ENCODE measurements at regions not wholly inside any gene's neighbourhood (a gene's known extent, or its start where the extent isn't known, plus 50 kb on each side); places are given as distances from the start of the nearest gene placed in this dataset.

- Histone ChIP-seq H3K27ac (ENCODE audit: low read depth, low read length) (no peak overlapping the region), H3K27me3 (ENCODE audit: control insufficient read depth in 3 of 3, insufficient read depth in 3 of 3, low read length in 3 of 3) (no peaks in the 10 kb centered on the region), H3K4me3 (ENCODE audit: low read length in 3 of 3) (no peak overlapping the region), H3K9ac (ENCODE audit: low read depth in 1 of 3, low read length in 3 of 3) (no peak overlapping the region), H3K4me1 (ENCODE audit: control insufficient read depth in 3 of 3, insufficient read depth in 3 of 3, low read length in 3 of 3) (peaks cover 0 to 10% (median 6%) of the 10 kb centered on the region in 3 donors), H3K9me3 (ENCODE audit: control insufficient read depth in 3 of 3, low read length in 3 of 3) (no peaks in the 10 kb centered on the region), H3K36me3 (ENCODE audit: control insufficient read depth in 3 of 3, insufficient read depth in 3 of 3, low read length in 3 of 3) (no peaks in the 10 kb centered on the region)
These were observed 64.1 kb upstream of the EGLN3 start for GRCh38 chr14:34014936-34015335.

DNA sequence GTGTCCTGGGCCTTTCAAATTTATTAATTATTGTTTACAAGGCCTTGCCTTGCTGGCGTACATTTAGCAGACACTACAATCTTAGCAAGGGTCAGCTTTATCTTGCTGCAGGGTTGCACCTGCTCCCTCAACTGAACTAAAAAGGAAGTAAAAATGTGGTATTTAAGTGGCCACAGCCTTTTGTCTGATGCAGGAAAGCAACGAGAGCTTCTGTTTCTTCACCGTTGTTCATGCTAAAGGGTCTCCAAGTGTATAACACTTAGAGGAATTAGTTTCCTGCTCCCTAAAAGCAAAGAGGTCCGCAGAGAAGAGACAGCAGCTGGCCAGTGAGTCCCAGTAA lies 62.8 kb upstream of the EGLN3 start:
- Histone ChIP-seq H3K9ac (ENCODE audit: low read depth in 1 of 3, low read length in 3 of 3) (no peak overlapping the region), H3K4me3 (ENCODE audit: low read length in 3 of 3) (no peak overlapping the region), H3K4me1 (ENCODE audit: control insufficient read depth in 3 of 3, insufficient read depth in 3 of 3, low read length in 3 of 3) (peaks cover 0 to 7% (median 0%) of the 10 kb centered on the region in 3 donors), H3K9me3 (ENCODE audit: control insufficient read depth in 3 of 3, low read length in 3 of 3) (no peaks in the 10 kb centered on the region), H3K36me3 (ENCODE audit: control insufficient read depth in 3 of 3, insufficient read depth in 3 of 3, low read length in 3 of 3) (no peaks in the 10 kb centered on the region), H3K27ac (ENCODE audit: low read depth, low read length) (no peak overlapping the region), H3K27me3 (ENCODE audit: control insufficient read depth in 3 of 3, insufficient read depth in 3 of 3, low read length in 3 of 3) (no peaks in the 10 kb centered on the region)

DNA sequence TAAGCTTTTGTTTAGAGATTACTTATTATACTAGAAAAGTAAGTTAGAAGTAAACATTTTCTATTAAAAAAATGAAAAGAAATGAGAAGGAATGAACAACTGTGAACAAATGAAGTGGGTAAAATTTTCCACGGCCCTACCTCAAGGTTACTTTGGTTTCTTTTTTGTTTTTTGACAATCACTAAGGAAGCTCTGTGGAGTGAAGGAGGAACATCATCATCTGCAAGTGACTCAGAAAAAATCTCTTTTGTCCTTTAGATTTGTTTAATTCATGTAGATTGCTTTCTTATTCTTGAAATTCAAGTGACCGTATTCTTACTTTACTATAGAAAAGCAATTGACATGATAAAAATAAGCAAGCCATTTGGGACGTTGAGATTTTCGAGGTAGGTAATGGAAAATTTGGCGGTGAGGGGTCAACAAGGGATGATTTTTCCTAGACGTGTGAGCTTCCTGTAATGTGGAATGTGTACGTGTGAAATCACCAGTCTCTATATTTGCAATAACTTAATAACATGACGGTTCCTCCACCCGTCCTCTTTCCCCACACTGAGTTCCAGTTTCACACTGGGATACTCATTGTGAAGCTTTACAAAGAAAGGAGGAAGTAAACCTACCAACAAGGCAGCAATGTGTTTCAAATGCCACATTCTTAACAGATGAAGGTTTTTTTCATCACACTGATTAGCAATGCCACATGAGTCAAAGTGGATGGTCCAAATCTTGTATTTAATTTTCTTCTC lies 62.3 kb upstream of the EGLN3 start:
- peaks cover 0 to 2% (median 0%) of the 10 kb centered on the region in 3 donors for H3K4me1 ChIP-seq (ENCODE audit: control insufficient read depth in 3 of 3, insufficient read depth in 3 of 3, low read length in 3 of 3)
- H3K36me3 ChIP-seq (ENCODE audit: control insufficient read depth in 3 of 3, insufficient read depth in 3 of 3, low read length in 3 of 3) = no peaks in the 10 kb centered on the region
- H3K27me3 ChIP-seq (ENCODE audit: control insufficient read depth in 3 of 3, insufficient read depth in 3 of 3, low read length in 3 of 3) = no peaks in the 10 kb centered on the region
- H3K9ac ChIP-seq (ENCODE audit: low read depth in 1 of 3, low read length in 3 of 3) = no peak overlapping the region
- H3K4me3 ChIP-seq (ENCODE audit: low read length in 3 of 3) = no peak overlapping the region
- H3K27ac ChIP-seq (ENCODE audit: low read depth, low read length) = no peak overlapping the region
- H3K9me3 ChIP-seq (ENCODE audit: control insufficient read depth in 3 of 3, low read length in 3 of 3) = no peaks in the 10 kb centered on the region

GRCh38 chr14:34012369-34012768 lies 61.5 kb upstream of the EGLN3 start:
- no peaks in the 10 kb centered on the region for H3K4me1 ChIP-seq (ENCODE audit: control insufficient read depth in 3 of 3, insufficient read depth in 3 of 3, low read length in 3 of 3)
- H3K27me3 ChIP-seq (ENCODE audit: control insufficient read depth in 3 of 3, insufficient read depth in 3 of 3, low read length in 3 of 3) = no peaks in the 10 kb centered on the region
- H3K27ac ChIP-seq (ENCODE audit: low read depth, low read length) = no peak overlapping the region
- H3K4me3 ChIP-seq (ENCODE audit: low read length in 3 of 3) = no peak overlapping the region
- no peaks in the 10 kb centered on the region for H3K9me3 ChIP-seq (ENCODE audit: control insufficient read depth in 3 of 3, low read length in 3 of 3)
- H3K9ac ChIP-seq (ENCODE audit: low read depth in 1 of 3, low read length in 3 of 3) = no peak overlapping the region
- H3K36me3 ChIP-seq (ENCODE audit: control insufficient read depth in 3 of 3, insufficient read depth in 3 of 3, low read length in 3 of 3) = no peaks in the 10 kb centered on the region

- Histone ChIP-seq H3K27ac (ENCODE audit: low read depth, low read length) (no peak overlapping the region), H3K36me3 (ENCODE audit: control insufficient read depth in 3 of 3, insufficient read depth in 3 of 3, low read length in 3 of 3) (no peaks in the 10 kb centered on the region), H3K9ac (ENCODE audit: low read depth in 1 of 3, low read length in 3 of 3) (no peak overlapping the region), H3K4me3 (ENCODE audit: low read length in 3 of 3) (no peak overlapping the region), H3K4me1 (ENCODE audit: control insufficient read depth in 3 of 3, insufficient read depth in 3 of 3, low read length in 3 of 3) (no peaks in the 10 kb centered on the region), H3K9me3 (ENCODE audit: control insufficient read depth in 3 of 3, low read length in 3 of 3) (no peaks in the 10 kb centered on the region), H3K27me3 (ENCODE audit: control insufficient read depth in 3 of 3, insufficient read depth in 3 of 3, low read length in 3 of 3) (no peaks in the 10 kb centered on the region)
These were observed 59.1 kb upstream of the EGLN3 start for GRCh38 chr14:34009956-34010355.

DNA sequence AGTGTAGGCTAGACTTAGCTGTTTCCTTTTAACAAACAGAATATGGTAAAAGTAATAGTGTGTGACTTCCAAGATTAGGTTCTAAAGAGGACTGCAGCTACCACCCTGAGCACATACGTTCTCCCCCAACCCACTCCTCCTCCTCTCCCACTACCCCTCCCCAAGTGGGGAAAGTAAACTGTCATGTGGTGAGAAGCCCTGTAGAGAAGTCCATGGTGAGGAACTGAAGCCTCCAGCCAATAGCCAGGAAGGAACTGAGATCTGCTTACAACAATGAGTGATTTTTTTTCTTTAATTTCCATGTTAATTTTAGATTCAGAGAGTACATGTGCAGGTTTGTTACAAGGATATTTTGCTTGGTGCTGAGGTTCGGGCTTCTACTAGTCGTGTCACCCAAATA lies 57.0 kb upstream of the EGLN3 start:
- H3K9me3 ChIP-seq (ENCODE audit: control insufficient read depth in 3 of 3, low read length in 3 of 3) = no peaks in the 10 kb centered on the region
- H3K36me3 ChIP-seq (ENCODE audit: control insufficient read depth in 3 of 3, insufficient read depth in 3 of 3, low read length in 3 of 3) = no peaks in the 10 kb centered on the region
- H3K4me1 ChIP-seq (ENCODE audit: control insufficient read depth in 3 of 3, insufficient read depth in 3 of 3, low read length in 3 of 3) = peaks cover 0 to 4% (median 0%) of the 10 kb centered on the region in 3 donors
- no peak overlapping the region for H3K27ac ChIP-seq (ENCODE audit: low read depth, low read length)
- no peaks in the 10 kb centered on the region for H3K27me3 ChIP-seq (ENCODE audit: control insufficient read depth in 3 of 3, insufficient read depth in 3 of 3, low read length in 3 of 3)
- no peak overlapping the region for H3K4me3 ChIP-seq (ENCODE audit: low read length in 3 of 3)
- H3K9ac ChIP-seq (ENCODE audit: low read depth in 1 of 3, low read length in 3 of 3) = no peak overlapping the region

DNA sequence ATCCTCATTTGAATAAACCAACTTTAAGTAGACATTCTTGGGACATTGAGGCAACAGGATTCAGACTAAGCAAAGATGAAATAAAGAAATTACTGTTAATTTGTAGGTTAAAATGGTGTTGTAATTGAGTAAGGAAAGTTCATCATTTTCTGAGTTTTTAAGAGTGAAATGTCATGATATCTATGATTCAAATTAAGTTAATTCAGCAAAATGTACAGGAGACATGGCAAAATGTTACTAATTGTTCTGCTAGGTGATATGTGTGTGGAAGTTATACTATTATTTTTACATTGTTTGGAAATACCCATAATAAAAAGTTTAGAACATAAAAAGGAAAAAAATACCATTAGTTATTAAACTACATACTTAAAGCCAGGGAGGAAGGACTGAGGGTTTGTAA lies 55.0 kb upstream of the EGLN3 start:
- Histone ChIP-seq H3K4me3 (ENCODE audit: low read length in 3 of 3) (no peak overlapping the region), H3K27ac (ENCODE audit: low read depth, low read length) (no peak overlapping the region), H3K9ac (ENCODE audit: low read depth in 1 of 3, low read length in 3 of 3) (no peak overlapping the region), H3K36me3 (ENCODE audit: control insufficient read depth in 3 of 3, insufficient read depth in 3 of 3, low read length in 3 of 3) (no peaks in the 10 kb centered on the region), H3K27me3 (ENCODE audit: control insufficient read depth in 3 of 3, insufficient read depth in 3 of 3, low read length in 3 of 3) (no peaks in the 10 kb centered on the region), H3K9me3 (ENCODE audit: control insufficient read depth in 3 of 3, low read length in 3 of 3) (no peaks in the 10 kb centered on the region), H3K4me1 (ENCODE audit: control insufficient read depth in 3 of 3, insufficient read depth in 3 of 3, low read length in 3 of 3) (peaks cover 0 to 4% (median 0%) of the 10 kb centered on the region in 3 donors)

- H3K36me3 ChIP-seq (ENCODE audit: control insufficient read depth in 3 of 3, insufficient read depth in 3 of 3, low read length in 3 of 3) = no peaks in the 10 kb centered on the region
- H3K9ac ChIP-seq (ENCODE audit: low read depth in 1 of 3, low read length in 3 of 3) = no peak overlapping the region
- H3K4me1 ChIP-seq (ENCODE audit: control insufficient read depth in 3 of 3, insufficient read depth in 3 of 3, low read length in 3 of 3) = peaks cover 0 to 4% (median 0%) of the 10 kb centered on the region in 3 donors
- H3K4me3 ChIP-seq (ENCODE audit: low read length in 3 of 3) = no peak overlapping the region
- no peaks in the 10 kb centered on the region for H3K9me3 ChIP-seq (ENCODE audit: control insufficient read depth in 3 of 3, low read length in 3 of 3)
- no peak overlapping the region for H3K27ac ChIP-seq (ENCODE audit: low read depth, low read length)
- no peaks in the 10 kb centered on the region for H3K27me3 ChIP-seq (ENCODE audit: control insufficient read depth in 3 of 3, insufficient read depth in 3 of 3, low read length in 3 of 3)
These were observed 54.0 kb upstream of the EGLN3 start for GRCh38 chr14:34004881-34005280.

DNA sequence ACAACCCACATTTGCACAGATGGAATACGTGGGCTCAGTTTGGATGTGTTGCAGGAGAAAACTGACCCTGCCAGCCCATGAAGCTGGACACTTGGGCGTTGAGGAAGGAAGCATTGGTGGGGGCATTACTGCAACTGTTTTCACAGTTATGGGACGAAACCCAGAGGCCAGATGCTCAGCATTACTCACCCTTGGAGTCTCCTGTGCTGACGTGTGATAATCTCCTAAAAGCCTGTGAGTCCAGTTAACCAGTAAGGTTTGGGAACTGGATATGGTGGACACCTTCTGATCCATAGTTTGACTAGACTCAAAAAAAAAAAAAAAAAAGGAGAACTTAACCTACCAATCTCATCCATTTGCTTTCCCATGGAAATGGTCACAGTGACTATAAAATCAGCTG lies 52.8 kb upstream of the EGLN3 start:
- H3K9ac ChIP-seq (ENCODE audit: low read depth in 1 of 3, low read length in 3 of 3) = no peak overlapping the region
- no peak overlapping the region for H3K27ac ChIP-seq (ENCODE audit: low read depth, low read length)
- H3K9me3 ChIP-seq (ENCODE audit: control insufficient read depth in 3 of 3, low read length in 3 of 3) = no peaks in the 10 kb centered on the region
- no peaks in the 10 kb centered on the region for H3K36me3 ChIP-seq (ENCODE audit: control insufficient read depth in 3 of 3, insufficient read depth in 3 of 3, low read length in 3 of 3)
- H3K4me3 ChIP-seq (ENCODE audit: low read length in 3 of 3) = no peak overlapping the region
- H3K4me1 ChIP-seq (ENCODE audit: control insufficient read depth in 3 of 3, insufficient read depth in 3 of 3, low read length in 3 of 3) = peaks cover 0 to 4% (median 0%) of the 10 kb centered on the region in 3 donors
- H3K27me3 ChIP-seq (ENCODE audit: control insufficient read depth in 3 of 3, insufficient read depth in 3 of 3, low read length in 3 of 3) = no peaks in the 10 kb centered on the region

DNA sequence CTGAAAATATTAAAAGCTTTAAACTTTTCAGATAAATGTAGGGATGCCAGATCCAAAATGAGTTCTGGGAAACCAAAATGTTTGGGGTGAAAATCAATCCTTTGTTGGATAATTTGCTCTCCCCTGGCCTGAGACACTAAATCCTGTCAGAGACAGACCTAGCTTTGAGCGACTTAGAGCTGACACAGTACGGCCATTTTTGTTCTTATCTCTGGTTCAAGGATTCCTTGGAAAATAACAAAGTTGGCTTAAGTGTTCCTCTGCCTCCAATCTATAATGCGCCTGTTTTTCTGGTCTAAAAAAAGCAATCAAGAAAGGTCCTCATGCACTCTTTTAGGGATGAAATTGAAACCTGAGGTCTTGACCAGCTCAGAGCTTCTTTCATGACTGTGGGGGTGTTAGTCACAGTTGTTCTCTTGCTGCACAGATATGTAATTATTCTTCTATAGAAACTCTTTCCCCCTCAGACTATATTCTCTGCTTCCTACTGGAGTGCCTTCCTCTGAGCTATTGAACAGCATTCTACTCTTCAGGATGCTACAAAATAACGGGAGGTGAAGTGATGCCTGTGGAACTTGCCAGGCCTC lies 52.3 kb upstream of the EGLN3 start:
- Histone ChIP-seq H3K9ac (ENCODE audit: low read depth in 1 of 3, low read length in 3 of 3) (no peak overlapping the region), H3K27ac (ENCODE audit: low read depth, low read length) (no peak overlapping the region), H3K4me1 (ENCODE audit: control insufficient read depth in 3 of 3, insufficient read depth in 3 of 3, low read length in 3 of 3) (peaks cover 0 to 4% (median 0%) of the 10 kb centered on the region in 3 donors), H3K4me3 (ENCODE audit: low read length in 3 of 3) (no peak overlapping the region), H3K9me3 (ENCODE audit: control insufficient read depth in 3 of 3, low read length in 3 of 3) (no peaks in the 10 kb centered on the region), H3K36me3 (ENCODE audit: control insufficient read depth in 3 of 3, insufficient read depth in 3 of 3, low read length in 3 of 3) (no peaks in the 10 kb centered on the region), H3K27me3 (ENCODE audit: control insufficient read depth in 3 of 3, insufficient read depth in 3 of 3, low read length in 3 of 3) (no peaks in the 10 kb centered on the region)
